ENCODE measurements at regions not wholly inside any gene's neighbourhood (a gene's known extent, or its start where the extent isn't known, plus 50 kb on each side); places are given as distances from the start of the nearest gene placed in this dataset.

DNA sequence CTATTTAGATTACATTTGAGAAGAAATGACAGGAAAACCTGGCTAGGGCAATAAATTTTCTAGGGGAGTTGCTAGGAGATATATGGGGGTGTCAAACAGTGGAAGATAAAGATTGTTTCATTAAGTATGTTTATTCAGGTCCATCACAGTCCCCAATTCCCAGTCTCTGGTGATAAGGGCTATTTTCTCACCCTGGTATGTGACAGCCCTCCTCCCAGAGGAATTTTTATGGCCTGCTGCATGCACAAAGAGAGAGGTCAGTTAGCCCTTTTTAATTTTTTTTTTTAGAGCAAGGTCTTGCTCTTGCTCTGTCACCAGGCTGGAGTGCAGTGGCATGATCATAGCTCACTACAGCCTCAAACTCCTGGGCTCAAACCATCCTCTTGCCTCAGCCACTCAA lies 53.6 kb upstream of the ATF7IP2 start:
- TF ChIP-seq POLR2A (IDR thresholded peaks at IDR 0.05; ENCODE audit: low read depth, low read length) (no peak), POLR2AphosphoS5 (IDR thresholded peaks at IDR 0.05; ENCODE audit: low read depth, low read length) (no peak), PAX5 (IDR thresholded peaks at IDR 0.05; ENCODE audit: insufficient read depth, low read length, severe bottlenecking) (no peak), TAF1 (IDR thresholded peaks at IDR 0.05; ENCODE audit: low read depth, low read length) (no peak)

Measured in GM12891 (cell line).